D721Med (cell line): ENCODE measurements at regions not wholly inside any gene's neighbourhood (a gene's known extent, or its start where the extent isn't known, plus 50 kb on each side); places are given as distances from the start of the nearest gene placed in this dataset.

Experiments used
- DNase-seq: peaks from one replicate; pipeline ENCODE4 v3.0.0; 2011; ENCODE audit warnings: low spot score; ENCODE audit not compliant: insufficient read length
- FAIRE-seq: peaks from 2 replicates; lab custom pipeline; 2011; peaks lifted over from hg19 to GRCh38; lab: Jason Lieb, UNC
- CTCF ChIP-seq: IDR thresholded peaks from 2 replicates; pipeline ENCODE4 v1.5.1; 2012; ENCODE audit warnings: mild to moderate bottlenecking, control low read depth; ENCODE audit not compliant: insufficient read depth; ENCODE audit errors: missing control alignments

GRCh38 chr6:18603361-18603760 lies 216.2 kb downstream of the RNF144B start:
- FAIRE-seq (no peak), DNase-seq (no peak)
- no peak for TF ChIP-seq CTCF

- TF ChIP-seq CTCF: no peak
- no peak for FAIRE-seq
- no peak for DNase-seq
Observed at GRCh38 chr6:18605841-18606240, 218.7 kb downstream of the RNF144B start.

GRCh38 chr6:18609715-18610114 lies 222.6 kb downstream of the RNF144B start:
- no peak for TF ChIP-seq CTCF
- FAIRE-seq (no peak), DNase-seq (no peak)

GRCh38 chr6:18613319-18613925 lies 226.3 kb downstream of the RNF144B start:
- no peak for TF ChIP-seq CTCF
- FAIRE-seq (peak; percentile 11), DNase-seq (peak; percentile 28)

- no peak for TF ChIP-seq CTCF
- FAIRE-seq: no peak
Observed at GRCh38 chr6:18629571-18629970, 242.4 kb downstream of the RNF144B start.

GRCh38 chr6:18632670-18633410 lies 245.7 kb downstream of the RNF144B start:
- TF ChIP-seq CTCF: no peak
- DNase-seq (no peak), FAIRE-seq (no peak)

More at GRCh38 chr6:18629571-18629970, 242.4 kb downstream of the RNF144B start:
- no peak for DNase-seq

GRCh38 chr6:18634912-18635311 lies 247.8 kb downstream of the RNF144B start:
- FAIRE-seq (no peak), DNase-seq (no peak)
- TF ChIP-seq CTCF: no peak
